ENCODE measurements at regions not wholly inside any gene's neighbourhood (a gene's known extent, or its start where the extent isn't known, plus 50 kb on each side); places are given as distances from the start of the nearest gene placed in this dataset.

DNA sequence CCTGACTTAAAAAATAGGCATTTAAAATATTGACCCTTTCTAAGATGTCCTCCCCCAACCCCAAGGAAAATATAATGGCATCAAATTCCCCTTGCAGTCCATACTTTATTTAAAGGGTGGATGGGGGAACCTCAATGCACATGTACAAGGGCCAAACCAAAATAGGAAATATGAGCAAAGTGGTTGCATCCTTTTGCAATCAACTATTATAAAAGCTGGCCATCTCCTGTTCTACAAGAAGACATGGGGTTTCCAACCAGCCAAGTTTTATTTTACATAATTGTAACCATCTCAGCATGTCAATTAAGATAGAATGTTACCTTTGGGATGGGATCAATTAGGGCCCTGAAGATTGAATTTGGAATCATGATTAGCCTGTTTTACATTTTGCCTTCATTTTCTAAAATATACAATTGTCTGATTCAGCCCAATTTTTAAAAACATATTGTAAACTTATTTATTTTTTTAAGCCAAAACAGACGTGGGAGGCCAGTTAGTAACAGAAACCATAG, 146.7 kb upstream of the NFIA start:
- TF ChIP-seq, protein P1, sequence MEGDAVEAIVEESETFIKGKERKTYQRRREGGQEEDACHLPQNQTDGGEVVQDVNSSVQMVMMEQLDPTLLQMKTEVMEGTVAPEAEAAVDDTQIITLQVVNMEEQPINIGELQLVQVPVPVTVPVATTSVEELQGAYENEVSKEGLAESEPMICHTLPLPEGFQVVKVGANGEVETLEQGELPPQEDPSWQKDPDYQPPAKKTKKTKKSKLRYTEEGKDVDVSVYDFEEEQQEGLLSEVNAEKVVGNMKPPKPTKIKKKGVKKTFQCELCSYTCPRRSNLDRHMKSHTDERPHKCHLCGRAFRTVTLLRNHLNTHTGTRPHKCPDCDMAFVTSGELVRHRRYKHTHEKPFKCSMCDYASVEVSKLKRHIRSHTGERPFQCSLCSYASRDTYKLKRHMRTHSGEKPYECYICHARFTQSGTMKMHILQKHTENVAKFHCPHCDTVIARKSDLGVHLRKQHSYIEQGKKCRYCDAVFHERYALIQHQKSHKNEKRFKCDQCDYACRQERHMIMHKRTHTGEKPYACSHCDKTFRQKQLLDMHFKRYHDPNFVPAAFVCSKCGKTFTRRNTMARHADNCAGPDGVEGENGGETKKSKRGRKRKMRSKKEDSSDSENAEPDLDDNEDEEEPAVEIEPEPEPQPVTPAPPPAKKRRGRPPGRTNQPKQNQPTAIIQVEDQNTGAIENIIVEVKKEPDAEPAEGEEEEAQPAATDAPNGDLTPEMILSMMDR (IDR thresholded peaks at IDR 0.05), result no peak
- Histone ChIP-seq H3K27ac (no peak overlapping the region), H3K36me3 (no peaks in the 10 kb centered on the region), H3K4me3 (no peak overlapping the region), H3K27me3 (no peaks in the 10 kb centered on the region), H3K4me1 (no peaks in the 10 kb centered on the region), H3K9me3 (no peaks in the 10 kb centered on the region)
- intact Hi-C loops (cut with DNase I; ENCODE audit: low total_unique reads), result no loop called here
- no peak for DNase-seq

DNA sequence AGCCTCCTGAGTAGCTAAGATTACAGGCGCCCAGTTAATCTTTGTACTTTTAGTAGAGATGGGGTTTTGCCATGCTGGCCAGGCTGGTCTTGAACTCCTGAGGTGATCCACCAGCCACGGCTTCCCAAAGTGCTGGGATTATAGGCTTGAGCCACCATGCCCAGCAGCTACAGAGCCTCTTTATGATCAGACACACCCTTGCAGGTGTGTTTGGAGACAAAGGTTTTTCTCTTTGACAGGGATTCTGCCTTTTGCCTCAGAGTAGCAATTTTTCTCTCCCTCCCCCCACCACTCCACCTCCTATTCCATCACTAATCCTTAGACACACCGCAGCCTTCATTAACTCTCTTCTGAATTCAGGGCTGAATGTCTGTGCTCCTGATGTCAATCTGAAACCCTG, 152.2 kb upstream of the NFIA start:
- Histone ChIP-seq H3K4me1 (no peaks in the 10 kb centered on the region), H3K4me3 (no peak overlapping the region), H3K9me3 (no peaks in the 10 kb centered on the region), H3K36me3 (no peaks in the 10 kb centered on the region), H3K27ac (no peak overlapping the region), H3K27me3 (no peaks in the 10 kb centered on the region)
- TF ChIP-seq POLR2A (IDR thresholded peaks at IDR 0.05), result no peak
- TF ChIP-seq, protein P1 (IDR thresholded peaks at IDR 0.05), result no peak
- intact Hi-C loops (cut with DNase I; ENCODE audit: low total_unique reads), result no loop called here
- no peak for DNase-seq

DNA sequence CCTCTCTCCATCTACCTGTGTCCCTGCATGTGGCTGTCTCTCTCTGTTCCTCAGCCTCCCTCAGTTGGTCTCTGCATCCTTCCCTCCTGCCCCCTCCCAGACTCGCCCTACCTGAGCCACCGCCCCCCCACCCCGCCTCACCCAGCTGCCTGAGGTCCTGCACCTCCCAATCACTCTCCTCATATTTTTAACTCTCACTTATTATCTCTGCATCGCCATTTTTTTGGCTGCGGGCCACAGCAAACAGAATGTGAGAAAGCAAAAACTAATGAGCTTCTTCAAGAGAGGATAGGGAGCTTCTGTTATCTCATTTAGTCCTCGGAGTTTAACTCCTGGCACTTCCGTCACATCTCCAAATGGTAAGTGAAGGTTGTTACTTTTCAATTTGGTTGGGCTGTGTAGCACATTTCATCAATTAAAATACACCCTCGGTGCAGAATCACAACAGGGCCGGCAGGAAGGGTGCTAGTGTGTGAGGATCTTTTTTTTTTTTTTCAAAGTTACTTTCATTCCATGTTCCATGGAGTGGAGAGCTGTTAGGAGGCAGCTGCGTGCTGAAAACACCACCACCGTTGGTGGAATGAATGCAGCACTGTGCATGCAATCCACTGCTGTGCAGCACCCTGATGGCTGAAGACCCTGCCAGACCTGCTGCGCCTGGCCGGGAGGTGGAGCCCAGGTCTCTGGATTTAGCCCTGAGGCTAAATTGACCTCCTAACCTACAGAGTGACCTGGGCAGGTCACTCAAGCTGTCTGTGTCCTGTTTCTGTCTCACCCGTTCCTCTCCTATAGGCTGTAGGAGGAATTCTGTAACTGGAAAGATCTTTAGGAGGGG, 157.2 kb upstream of the NFIA start:
- no peaks in the 10 kb centered on the region for H3K27me3 ChIP-seq
- H3K36me3 ChIP-seq, result no peaks in the 10 kb centered on the region
- TF ChIP-seq, protein P1 (IDR thresholded peaks at IDR 0.05), result no peak
- TF ChIP-seq POLR2A (IDR thresholded peaks at IDR 0.05), result no peak
- DNase-seq, result no peak
- H3K9me3 ChIP-seq, result no peaks in the 10 kb centered on the region
- H3K4me3 ChIP-seq, result no peak overlapping the region
- no peaks in the 10 kb centered on the region for H3K4me1 ChIP-seq
- no peak overlapping the region for H3K27ac ChIP-seq
- intact Hi-C loops (cut with DNase I; ENCODE audit: low total_unique reads), result no loop called here

DNA sequence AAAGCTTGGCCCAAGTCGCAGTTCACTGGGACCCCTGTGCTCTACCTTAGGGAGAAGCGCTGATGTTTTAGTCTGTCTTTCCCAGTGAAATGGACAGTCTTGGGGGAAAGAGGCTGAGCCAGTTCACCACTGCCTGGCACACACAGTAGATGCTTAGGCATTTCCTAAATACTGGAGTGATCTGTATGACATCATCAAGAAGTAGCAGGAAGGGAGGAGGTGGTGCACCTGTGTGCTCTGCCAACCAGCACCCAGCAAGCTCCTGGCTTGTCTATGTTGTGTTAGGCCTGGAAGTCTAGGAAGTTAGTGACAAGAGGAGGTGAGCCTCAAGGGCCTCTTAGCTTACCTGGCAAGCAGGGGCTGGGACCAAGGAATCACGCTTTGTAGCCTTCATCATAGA, 158.2 kb upstream of the NFIA start:
- no peak for DNase-seq
- Histone ChIP-seq H3K9me3 (no peaks in the 10 kb centered on the region), H3K27me3 (no peaks in the 10 kb centered on the region), H3K36me3 (no peaks in the 10 kb centered on the region), H3K4me1 (no peaks in the 10 kb centered on the region), H3K4me3 (no peak overlapping the region), H3K27ac (no peak overlapping the region)
- TF ChIP-seq, protein P1 (IDR thresholded peaks at IDR 0.05), result no peak
- no peak for TF ChIP-seq POLR2A (IDR thresholded peaks at IDR 0.05)
- intact Hi-C loops (cut with DNase I; ENCODE audit: low total_unique reads), result no loop called here

DNA sequence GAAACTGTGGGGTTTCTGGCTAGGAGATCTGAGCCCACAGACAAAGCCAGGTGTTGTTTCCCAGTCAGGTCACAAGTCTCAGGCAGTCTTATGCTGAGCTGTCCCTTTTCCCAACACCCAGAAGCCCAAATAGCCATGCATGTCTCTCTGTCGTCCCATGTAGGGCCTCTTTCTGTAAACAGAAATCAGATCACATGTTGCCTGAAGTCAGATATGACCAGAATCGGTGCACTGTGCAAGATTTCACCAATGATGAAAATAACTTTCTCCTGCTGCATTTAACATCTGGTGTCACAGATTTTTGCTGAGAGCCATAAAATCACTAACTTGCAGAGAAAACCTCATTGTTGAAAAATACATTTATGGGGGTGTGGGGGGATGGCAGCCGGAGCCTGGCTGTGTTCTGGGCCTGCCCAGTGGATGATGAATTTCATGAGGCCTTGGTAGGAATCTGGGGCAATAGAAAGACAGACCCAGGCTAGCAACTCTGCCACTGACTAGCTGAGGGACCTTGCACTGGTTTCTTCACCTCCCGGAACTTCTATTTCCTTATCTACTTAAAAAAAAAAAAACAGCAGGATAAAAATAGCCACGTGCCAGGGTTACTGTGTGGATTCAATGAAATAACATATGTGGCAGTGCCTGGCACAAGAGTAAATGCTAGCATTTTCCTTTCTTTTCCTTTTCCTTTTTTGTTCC, 158.8 kb upstream of the NFIA start:
- no peaks in the 10 kb centered on the region for H3K4me1 ChIP-seq
- H3K27ac ChIP-seq, result no peak overlapping the region
- intact Hi-C loops (cut with DNase I; ENCODE audit: low total_unique reads), result no loop called here
- H3K9me3 ChIP-seq, result no peaks in the 10 kb centered on the region
- TF ChIP-seq, protein P1 (IDR thresholded peaks at IDR 0.05), result no peak
- no peak for TF ChIP-seq POLR2A (IDR thresholded peaks at IDR 0.05)
- H3K4me3 ChIP-seq, result no peak overlapping the region
- no peak for DNase-seq
- H3K27me3 ChIP-seq, result no peaks in the 10 kb centered on the region
- no peaks in the 10 kb centered on the region for H3K36me3 ChIP-seq
